GM19035 (cell line): ENCODE measurements at regions not wholly inside any gene's neighbourhood (a gene's known extent, or its start where the extent isn't known, plus 50 kb on each side); places are given as distances from the start of the nearest gene placed in this dataset.

ENCODE experiments used
- ATAC-seq: cut with Tn5 transposase; IDR thresholded peaks from one replicate; pipeline ENCODE4 v1.9.1; 2021; ENCODE audit not compliant: unreplicated experiment

- ATAC-seq = no peak
Observed at GRCh38 chr4:106773076-106773905, 262.8 kb downstream of the DKK2 start.

GRCh38 chr4:106767991-106768390 is 268.1 kb downstream of the DKK2 start:
- no peak for ATAC-seq

GRCh38 chr4:106766519-106766918 is 269.6 kb downstream of the DKK2 start:
- ATAC-seq = no peak

- no peak for ATAC-seq
Observed at GRCh38 chr4:106764774-106765173, 271.3 kb downstream of the DKK2 start.

GRCh38 chr4:106762666-106763443 is 273.3 kb downstream of the DKK2 start:
- ATAC-seq = no peak

GRCh38 chr4:106753426-106753825 is 282.7 kb downstream of the DKK2 start:
- ATAC-seq = no peak

- ATAC-seq = no peak
Observed at GRCh38 chr4:106746451-106746850, 289.7 kb downstream of the DKK2 start.

- ATAC-seq = no peak
Observed at GRCh38 chr4:106738121-106738520, 298.0 kb downstream of the DKK2 start.

GRCh38 chr4:106718548-106718947 is 317.6 kb downstream of the DKK2 start:
- ATAC-seq = no peak

GRCh38 chr4:106717091-106717490 is 319.0 kb downstream of the DKK2 start:
- ATAC-seq = no peak

- no peak for ATAC-seq
Observed at GRCh38 chr4:106715825-106716224, 320.3 kb downstream of the DKK2 start.

GRCh38 chr4:106708464-106708816 is 327.7 kb downstream of the DKK2 start:
- no peak for ATAC-seq

- no peak for ATAC-seq
Observed at GRCh38 chr4:106707776-106708463, 328.2 kb downstream of the DKK2 start.

- ATAC-seq = no peak
Observed at GRCh38 chr4:106704253-106704870, 331.8 kb downstream of the DKK2 start.

GRCh38 chr4:106700321-106700720 is 331.7 kb upstream of the GIMD1 start:
- ATAC-seq = no peak

- ATAC-seq = no peak
Observed at GRCh38 chr4:106698621-106699195, 330.1 kb upstream of the GIMD1 start.

GRCh38 chr4:106695501-106696262 is 327.1 kb upstream of the GIMD1 start:
- no peak for ATAC-seq

- ATAC-seq = no peak
Observed at GRCh38 chr4:106694232-106694631, 325.7 kb upstream of the GIMD1 start.

GRCh38 chr4:106691749-106692148 is 323.2 kb upstream of the GIMD1 start:
- no peak for ATAC-seq

- ATAC-seq = no peak
Observed at GRCh38 chr4:106690487-106690886, 321.9 kb upstream of the GIMD1 start.
